ENCODE measurements at regions not wholly inside any gene's neighbourhood (a gene's known extent, or its start where the extent isn't known, plus 50 kb on each side); places are given as distances from the start of the nearest gene placed in this dataset.

DNA sequence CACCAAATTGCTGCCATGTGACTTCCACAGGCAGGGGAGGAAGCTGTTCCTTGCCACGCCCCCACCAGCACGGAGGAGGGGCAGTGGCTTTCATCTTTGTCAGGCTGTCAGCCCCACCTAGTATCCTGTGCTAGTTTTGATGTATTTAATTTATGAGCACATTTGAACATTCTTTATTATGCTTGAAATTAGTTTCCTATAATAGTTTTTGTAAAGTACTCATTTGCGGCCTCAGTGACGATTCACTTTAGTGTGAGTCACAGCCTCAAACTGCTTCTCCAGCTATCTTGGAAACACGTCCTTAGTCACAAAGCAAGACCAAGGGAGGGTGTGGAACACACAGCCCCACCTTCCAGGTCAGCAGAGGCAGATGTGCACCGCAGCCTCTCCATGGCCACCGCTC, 239.9 kb upstream of the ATP10A start:
- TF ChIP-seq, protein P1, sequence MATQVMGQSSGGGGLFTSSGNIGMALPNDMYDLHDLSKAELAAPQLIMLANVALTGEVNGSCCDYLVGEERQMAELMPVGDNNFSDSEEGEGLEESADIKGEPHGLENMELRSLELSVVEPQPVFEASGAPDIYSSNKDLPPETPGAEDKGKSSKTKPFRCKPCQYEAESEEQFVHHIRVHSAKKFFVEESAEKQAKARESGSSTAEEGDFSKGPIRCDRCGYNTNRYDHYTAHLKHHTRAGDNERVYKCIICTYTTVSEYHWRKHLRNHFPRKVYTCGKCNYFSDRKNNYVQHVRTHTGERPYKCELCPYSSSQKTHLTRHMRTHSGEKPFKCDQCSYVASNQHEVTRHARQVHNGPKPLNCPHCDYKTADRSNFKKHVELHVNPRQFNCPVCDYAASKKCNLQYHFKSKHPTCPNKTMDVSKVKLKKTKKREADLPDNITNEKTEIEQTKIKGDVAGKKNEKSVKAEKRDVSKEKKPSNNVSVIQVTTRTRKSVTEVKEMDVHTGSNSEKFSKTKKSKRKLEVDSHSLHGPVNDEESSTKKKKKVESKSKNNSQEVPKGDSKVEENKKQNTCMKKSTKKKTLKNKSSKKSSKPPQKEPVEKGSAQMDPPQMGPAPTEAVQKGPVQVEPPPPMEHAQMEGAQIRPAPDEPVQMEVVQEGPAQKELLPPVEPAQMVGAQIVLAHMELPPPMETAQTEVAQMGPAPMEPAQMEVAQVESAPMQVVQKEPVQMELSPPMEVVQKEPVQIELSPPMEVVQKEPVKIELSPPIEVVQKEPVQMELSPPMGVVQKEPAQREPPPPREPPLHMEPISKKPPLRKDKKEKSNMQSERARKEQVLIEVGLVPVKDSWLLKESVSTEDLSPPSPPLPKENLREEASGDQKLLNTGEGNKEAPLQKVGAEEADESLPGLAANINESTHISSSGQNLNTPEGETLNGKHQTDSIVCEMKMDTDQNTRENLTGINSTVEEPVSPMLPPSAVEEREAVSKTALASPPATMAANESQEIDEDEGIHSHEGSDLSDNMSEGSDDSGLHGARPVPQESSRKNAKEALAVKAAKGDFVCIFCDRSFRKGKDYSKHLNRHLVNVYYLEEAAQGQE (IDR thresholded peaks at IDR 0.05; ENCODE audit: insufficient read depth in 1 of 2, low read depth in 2 of 2, low read length in 2 of 2): no peak
- TF ChIP-seq TAF1 (IDR thresholded peaks at IDR 0.05; ENCODE audit: borderline replicate concordance, insufficient read depth, low read length): no peak

DNA sequence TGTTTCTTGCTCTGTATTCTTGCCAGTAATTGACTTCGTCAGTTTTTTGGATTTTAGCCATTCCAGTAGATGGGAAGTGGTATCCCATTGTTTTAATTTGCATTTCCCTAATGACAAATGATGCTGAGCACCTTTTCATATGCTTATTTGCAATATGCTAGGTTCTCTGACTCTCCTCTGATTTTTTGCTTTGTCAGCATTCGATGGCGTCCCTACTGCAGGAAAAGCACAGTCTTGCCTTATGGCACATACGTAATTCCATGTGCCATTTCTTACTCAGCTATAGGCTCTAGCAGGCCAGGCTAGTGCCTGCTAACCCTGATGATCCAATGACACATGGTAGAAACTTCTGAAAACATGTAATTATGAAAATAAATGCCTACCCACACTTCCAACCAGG, 239.2 kb upstream of the ATP10A start:
- TF ChIP-seq POLR2AphosphoS5 (IDR thresholded peaks at IDR 0.05; ENCODE audit: low read depth, low read length) (no peak), SIN3A (IDR thresholded peaks at IDR 0.05; ENCODE audit: borderline replicate concordance, insufficient read depth, low read length) (no peak), TAF1 (IDR thresholded peaks at IDR 0.05; ENCODE audit: borderline replicate concordance, insufficient read depth, low read length) (no peak), FOXP2 (optimal IDR thresholded peaks at IDR 0.05; ENCODE audit: borderline replicate concordance, extremely low read depth, extremely low read length, insufficient read depth) (no peak)
- TF ChIP-seq, protein P1 (IDR thresholded peaks at IDR 0.05; ENCODE audit: insufficient read depth in 1 of 2, low read depth in 2 of 2, low read length in 2 of 2): no peak

DNA sequence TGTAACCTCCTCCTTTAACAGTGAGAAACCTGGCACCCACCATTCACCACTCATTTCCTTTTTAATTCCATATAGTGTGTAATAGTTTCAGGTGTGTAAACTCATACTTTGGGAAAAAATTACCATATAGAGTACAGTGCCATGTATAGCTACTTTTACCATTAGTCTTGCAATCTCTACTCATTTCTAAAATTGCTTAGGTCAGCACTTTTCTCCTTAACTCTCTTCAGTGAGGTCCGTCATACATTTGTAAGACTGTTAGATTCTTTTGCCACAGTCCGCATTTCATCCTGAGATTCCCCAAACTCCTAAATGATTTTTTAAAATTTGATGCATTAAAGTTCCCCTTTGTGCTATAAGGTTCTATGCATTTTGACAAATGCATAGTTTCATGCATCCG, 238.3 kb upstream of the ATP10A start:
- TF ChIP-seq POLR2AphosphoS5 (IDR thresholded peaks at IDR 0.05; ENCODE audit: low read depth, low read length): no peak
- TF ChIP-seq SIN3A (IDR thresholded peaks at IDR 0.05; ENCODE audit: borderline replicate concordance, insufficient read depth, low read length): no peak
- TF ChIP-seq TAF1 (IDR thresholded peaks at IDR 0.05; ENCODE audit: borderline replicate concordance, insufficient read depth, low read length): no peak

DNA sequence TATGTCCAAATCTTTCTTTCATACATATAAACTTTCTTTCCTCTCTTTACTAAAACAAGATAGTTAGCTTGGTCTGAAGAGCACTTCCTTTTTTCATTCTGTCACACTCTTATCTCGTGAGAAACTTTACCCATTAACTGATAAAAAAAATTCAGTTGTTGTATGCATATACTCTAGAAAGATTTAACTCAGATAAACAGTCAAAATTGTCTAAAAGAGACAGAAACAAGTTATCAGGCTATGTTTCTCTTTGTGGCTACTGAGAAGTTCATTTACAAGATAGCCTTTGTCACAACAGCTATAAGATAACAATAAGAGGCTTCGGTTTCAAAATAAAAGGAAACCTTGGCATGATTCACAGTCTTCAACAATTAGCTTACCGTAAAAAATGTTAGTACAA, 235.7 kb upstream of the ATP10A start:
- TF ChIP-seq FOXP2 (optimal IDR thresholded peaks at IDR 0.05; ENCODE audit: borderline replicate concordance, extremely low read depth, extremely low read length, insufficient read depth): no peak

GRCh38 chr15:26097216-26097615, 234.1 kb upstream of the ATP10A start:
- TF ChIP-seq, protein P1 (IDR thresholded peaks at IDR 0.05; ENCODE audit: insufficient read depth in 1 of 2, low read depth in 2 of 2, low read length in 2 of 2): no peak
- no peak for TF ChIP-seq TAF1 (IDR thresholded peaks at IDR 0.05; ENCODE audit: borderline replicate concordance, insufficient read depth, low read length)
- no peak for TF ChIP-seq SIN3A (IDR thresholded peaks at IDR 0.05; ENCODE audit: borderline replicate concordance, insufficient read depth, low read length)
- TF ChIP-seq FOXP2 (optimal IDR thresholded peaks at IDR 0.05; ENCODE audit: borderline replicate concordance, extremely low read depth, extremely low read length, insufficient read depth): no peak
- no peak for TF ChIP-seq POLR2AphosphoS5 (IDR thresholded peaks at IDR 0.05; ENCODE audit: low read depth, low read length)

GRCh38 chr15:26096581-26096980, 233.5 kb upstream of the ATP10A start:
- no peak for TF ChIP-seq POLR2AphosphoS5 (IDR thresholded peaks at IDR 0.05; ENCODE audit: low read depth, low read length)
- TF ChIP-seq, protein P1 (IDR thresholded peaks at IDR 0.05; ENCODE audit: insufficient read depth in 1 of 2, low read depth in 2 of 2, low read length in 2 of 2): no peak
- no peak for TF ChIP-seq FOXP2 (optimal IDR thresholded peaks at IDR 0.05; ENCODE audit: borderline replicate concordance, extremely low read depth, extremely low read length, insufficient read depth)
- TF ChIP-seq SIN3A (IDR thresholded peaks at IDR 0.05; ENCODE audit: borderline replicate concordance, insufficient read depth, low read length): no peak
- TF ChIP-seq TAF1 (IDR thresholded peaks at IDR 0.05; ENCODE audit: borderline replicate concordance, insufficient read depth, low read length): no peak
